Activated T-helper 1 cell treated with anti-CD3 and anti-CD28 coated beads, Interleukin-12 subunit alpha, Interleukin-12 subunit beta, Interleukin-2, Interleukin-4 antibody, amounts not matched to agents 30 ng/mL and 10 ng/mL and 1 ng/mL, durations not matched to agents 14 hours and 24 hours and 36 hours (primary cell): ENCODE measurements at regions not wholly inside any gene's neighbourhood (a gene's known extent, or its start where the extent isn't known, plus 50 kb on each side); places are given as distances from the start of the nearest gene placed in this dataset.

Source experiments
- DNase-seq: peaks from one replicate; pipeline ENCODE4 v3.0.0; 2021; ENCODE audit warnings: low spot score
- H3K27ac Mint-ChIP-seq: one replicate; pipeline ENCODE4 v1.8.0; 2021; ENCODE audit warnings: mild to moderate bottlenecking, mixed read lengths
- H3K27me3 Mint-ChIP-seq: one replicate; pipeline ENCODE4 v1.8.0; 2022; ENCODE audit warnings: mild to moderate bottlenecking, moderate library complexity, mixed read lengths; ENCODE audit not compliant: insufficient read depth
- H3K36me3 Mint-ChIP-seq: one replicate; pipeline ENCODE4 v1.8.0; 2021; ENCODE audit warnings: low read depth, mixed read lengths
- H3K4me1 Mint-ChIP-seq: one replicate; pipeline ENCODE4 v1.8.0; 2021; ENCODE audit warnings: low read depth, mixed read lengths
- H3K4me3 Mint-ChIP-seq: one replicate; pipeline ENCODE4 v1.8.0; 2021; ENCODE audit warnings: mild to moderate bottlenecking, moderate library complexity, mixed read lengths
- H3K9me3 Mint-ChIP-seq: one replicate; pipeline ENCODE4 v1.8.0; 2021; ENCODE audit warnings: mixed read lengths
- intact Hi-C: fragments of 100-400 bp; cut with micrococcal nuclease; formaldehyde crosslinking; loops from one replicate; pipeline ENCODE4 v1.15.1; 2024

- no peaks in the 10 kb centered on the region for H3K9me3 Mint-ChIP-seq
- intact Hi-C loops, result no loop called here
- DNase-seq, result no peak
- no peaks in the 10 kb centered on the region for H3K36me3 Mint-ChIP-seq
- no peak overlapping the region for H3K27ac Mint-ChIP-seq
- no peaks in the 10 kb centered on the region for H3K4me1 Mint-ChIP-seq
- H3K27me3 Mint-ChIP-seq, result peaks cover 13% of the 10 kb centered on the region
- no peak overlapping the region for H3K4me3 Mint-ChIP-seq
These were observed 58.9 kb downstream of the DHRS2 start for GRCh38 chr14:23694949-23695663.

GRCh38 chr14:23695664-23695999 lies 59.5 kb downstream of the DHRS2 start:
- Mint-ChIP-seq H3K27me3 (peaks cover 13% of the 10 kb centered on the region), H3K4me3 (no peak overlapping the region), H3K4me1 (no peaks in the 10 kb centered on the region), H3K9me3 (no peaks in the 10 kb centered on the region), H3K36me3 (no peaks in the 10 kb centered on the region), H3K27ac (no peak overlapping the region)
- no peak for DNase-seq
- intact Hi-C loops, result no loop called here

- Mint-ChIP-seq H3K27ac (no peak overlapping the region), H3K9me3 (no peaks in the 10 kb centered on the region), H3K27me3 (peaks cover 14% of the 10 kb centered on the region), H3K4me1 (no peaks in the 10 kb centered on the region), H3K36me3 (no peaks in the 10 kb centered on the region), H3K4me3 (no peak overlapping the region)
- intact Hi-C loops, result no loop called here
- DNase-seq, result no peak
These were observed 60.6 kb downstream of the DHRS2 start for GRCh38 chr14:23696701-23697239.

DNA sequence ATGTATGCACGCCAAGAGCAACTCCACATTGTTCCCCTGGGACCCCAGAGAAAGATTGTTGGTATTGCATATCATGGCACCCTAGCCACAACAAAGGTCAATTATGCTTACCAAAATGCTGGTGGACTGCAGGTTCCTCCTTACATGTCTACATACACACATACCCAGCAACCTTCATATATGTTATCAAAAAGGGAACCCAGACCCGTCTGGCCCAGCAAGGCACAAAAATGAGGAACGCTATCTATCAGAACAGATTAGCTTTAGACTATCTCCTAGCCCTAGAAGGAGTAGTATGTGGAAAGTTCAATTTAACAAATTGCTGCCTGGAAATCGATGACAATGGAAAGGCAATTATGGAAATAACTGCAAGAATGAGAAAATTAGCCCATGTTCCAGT lies 61.5 kb downstream of the DHRS2 start:
- peaks cover 2% of the 10 kb centered on the region for H3K9me3 Mint-ChIP-seq
- peaks cover 14% of the 10 kb centered on the region for H3K27me3 Mint-ChIP-seq
- H3K4me3 Mint-ChIP-seq, result no peak overlapping the region
- no peaks in the 10 kb centered on the region for H3K36me3 Mint-ChIP-seq
- intact Hi-C loops, result no loop called here
- H3K4me1 Mint-ChIP-seq, result no peaks in the 10 kb centered on the region
- H3K27ac Mint-ChIP-seq, result no peak overlapping the region
- no peak for DNase-seq

GRCh38 chr14:23702656-23703426 lies 66.7 kb downstream of the DHRS2 start:
- DNase-seq, result no peak
- no peaks in the 10 kb centered on the region for H3K4me1 Mint-ChIP-seq
- peaks cover 2% of the 10 kb centered on the region for H3K27me3 Mint-ChIP-seq
- no peaks in the 10 kb centered on the region for H3K36me3 Mint-ChIP-seq
- no peak overlapping the region for H3K27ac Mint-ChIP-seq
- peaks cover 31% of the 10 kb centered on the region for H3K9me3 Mint-ChIP-seq
- H3K4me3 Mint-ChIP-seq, result no peak overlapping the region
- intact Hi-C loops, result no loop called here

DNA sequence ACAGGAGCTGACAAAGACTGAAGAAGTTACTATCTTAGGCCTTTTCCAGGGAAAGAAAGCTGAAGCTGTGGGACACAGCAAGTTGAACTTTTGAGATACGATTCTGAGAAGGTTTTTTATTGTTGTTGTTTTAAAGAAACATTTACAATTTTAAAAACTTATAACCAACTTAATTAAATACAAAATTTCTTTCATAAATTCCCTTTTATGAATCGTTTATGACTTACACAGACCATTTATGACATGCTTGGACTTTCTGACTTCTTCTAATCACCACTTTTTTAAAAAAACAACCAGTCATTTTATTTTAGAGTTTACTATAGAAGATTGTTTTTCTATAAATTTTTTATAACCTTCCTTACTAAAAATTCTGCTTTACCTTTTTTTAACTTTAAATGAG lies 68.7 kb downstream of the DHRS2 start:
- H3K4me3 Mint-ChIP-seq, result no peak overlapping the region
- no peaks in the 10 kb centered on the region for H3K36me3 Mint-ChIP-seq
- H3K4me1 Mint-ChIP-seq, result no peaks in the 10 kb centered on the region
- H3K27ac Mint-ChIP-seq, result no peak overlapping the region
- H3K27me3 Mint-ChIP-seq, result peaks cover 2% of the 10 kb centered on the region
- DNase-seq, result no peak
- H3K9me3 Mint-ChIP-seq, result peaks cover 31% of the 10 kb centered on the region
- intact Hi-C loops, result no loop called here

GRCh38 chr14:23707415-23707814 lies 71.3 kb downstream of the DHRS2 start:
- Mint-ChIP-seq H3K4me3 (no peak overlapping the region), H3K27me3 (peaks cover 2% of the 10 kb centered on the region), H3K36me3 (no peaks in the 10 kb centered on the region), H3K4me1 (no peaks in the 10 kb centered on the region), H3K9me3 (peaks cover 31% of the 10 kb centered on the region), H3K27ac (no peak overlapping the region)
- intact Hi-C loops, result no loop called here
- no peak for DNase-seq

GRCh38 chr14:23708343-23708742 lies 72.2 kb downstream of the DHRS2 start:
- H3K9me3 Mint-ChIP-seq, result peaks cover 25% of the 10 kb centered on the region
- no peaks in the 10 kb centered on the region for H3K36me3 Mint-ChIP-seq
- DNase-seq, result no peak
- no peak overlapping the region for H3K27ac Mint-ChIP-seq
- intact Hi-C loops, result no loop called here
- no peaks in the 10 kb centered on the region for H3K4me1 Mint-ChIP-seq
- peaks cover 2% of the 10 kb centered on the region for H3K27me3 Mint-ChIP-seq
- H3K4me3 Mint-ChIP-seq, result no peak overlapping the region

DNA sequence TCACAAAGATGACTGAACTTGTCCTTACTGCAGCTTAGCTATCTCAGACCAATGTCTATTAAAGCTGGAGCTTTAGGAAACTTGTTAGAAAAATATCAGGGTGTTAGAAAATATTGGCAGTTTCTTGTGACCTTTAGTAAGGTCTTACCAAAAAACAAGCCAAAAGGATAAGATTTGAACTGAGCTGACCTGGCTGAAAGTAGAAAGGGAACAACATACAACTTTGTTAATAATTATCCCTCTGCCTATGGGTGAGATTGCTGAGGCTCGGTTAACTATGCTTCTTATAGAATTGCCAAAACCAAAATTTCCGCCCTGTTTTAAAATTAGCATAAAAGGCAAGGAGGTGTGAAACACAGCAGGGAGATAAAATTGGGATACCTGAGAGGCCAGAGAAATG lies 73.8 kb downstream of the DHRS2 start:
- Mint-ChIP-seq H3K27me3 (peaks cover 2% of the 10 kb centered on the region), H3K4me3 (no peak overlapping the region), H3K9me3 (peaks cover 16% of the 10 kb centered on the region), H3K27ac (no peak overlapping the region), H3K36me3 (no peaks in the 10 kb centered on the region), H3K4me1 (no peaks in the 10 kb centered on the region)
- intact Hi-C loops, result no loop called here
- no peak for DNase-seq

- no peak overlapping the region for H3K27ac Mint-ChIP-seq
- H3K9me3 Mint-ChIP-seq, result peaks cover 5% of the 10 kb centered on the region
- peaks cover 5% of the 10 kb centered on the region for H3K27me3 Mint-ChIP-seq
- no peak for DNase-seq
- intact Hi-C loops, result no loop called here
- no peaks in the 10 kb centered on the region for H3K36me3 Mint-ChIP-seq
- H3K4me1 Mint-ChIP-seq, result no peaks in the 10 kb centered on the region
- no peak overlapping the region for H3K4me3 Mint-ChIP-seq
These were observed 76.1 kb downstream of the DHRS2 start for GRCh38 chr14:23712287-23712686.

GRCh38 chr14:23719225-23719985 lies 83.2 kb downstream of the DHRS2 start:
- Mint-ChIP-seq H3K36me3 (no peaks in the 10 kb centered on the region), H3K4me1 (no peaks in the 10 kb centered on the region), H3K4me3 (no peak overlapping the region), H3K27me3 (peaks cover 3% of the 10 kb centered on the region), H3K9me3 (no peaks in the 10 kb centered on the region), H3K27ac (no peak overlapping the region)
- intact Hi-C loops, result no loop called here
- no peak for DNase-seq

GRCh38 chr14:23722675-23723074 lies 86.5 kb downstream of the DHRS2 start:
- Mint-ChIP-seq H3K36me3 (no peaks in the 10 kb centered on the region), H3K27me3 (no peaks in the 10 kb centered on the region), H3K4me1 (no peaks in the 10 kb centered on the region), H3K27ac (no peak overlapping the region), H3K9me3 (no peaks in the 10 kb centered on the region), H3K4me3 (no peak overlapping the region)
- DNase-seq, result no peak
- intact Hi-C loops, result no loop called here

- intact Hi-C loops, result no loop called here
These were observed 87.7 kb downstream of the DHRS2 start for GRCh38 chr14:23723911-23724310.

More at GRCh38 chr14:23723911-23724310, 87.7 kb downstream of the DHRS2 start:
- no peaks in the 10 kb centered on the region for H3K9me3 Mint-ChIP-seq
- no peaks in the 10 kb centered on the region for H3K36me3 Mint-ChIP-seq
- H3K4me3 Mint-ChIP-seq, result no peak overlapping the region
- H3K27ac Mint-ChIP-seq, result no peak overlapping the region
- peaks cover 2% of the 10 kb centered on the region for H3K27me3 Mint-ChIP-seq
- H3K4me1 Mint-ChIP-seq, result no peaks in the 10 kb centered on the region
- DNase-seq, result no peak
